Fibroblast of lung (primary cell): ENCODE measurements at regions not wholly inside any gene's neighbourhood (a gene's known extent, or its start where the extent isn't known, plus 50 kb on each side); places are given as distances from the start of the nearest gene placed in this dataset.

Experiments used
- DNase-seq, 2 donors: peaks; one replicate each; pipeline versions ENCODE4 v3.0.0 to v3.0.0-alpha.2; 2010; ENCODE audit warnings: low read depth in 2 of 2
- H2AFZ ChIP-seq: 2 replicates; pipeline ENCODE4 v1.5.1; 2012; ENCODE audit warnings: low read length, control low read depth, inconsistent platforms
- H3K27ac ChIP-seq: 2 replicates; pipeline ENCODE4 v1.5.1; 2011; ENCODE audit warnings: low read length, control low read depth; ENCODE audit not compliant: insufficient read depth
- H3K27me3 ChIP-seq: 2 replicates; pipeline ENCODE4 v1.5.1; 2011; ENCODE audit warnings: mild to moderate bottlenecking, low read length; ENCODE audit not compliant: control insufficient read depth, insufficient read depth
- H3K36me3 ChIP-seq: 2 replicates; pipeline ENCODE4 v1.5.1; 2011; ENCODE audit warnings: low read length; ENCODE audit not compliant: control insufficient read depth, insufficient read depth
- H3K4me1 ChIP-seq: 2 replicates; pipeline ENCODE4 v1.5.1; 2011; ENCODE audit warnings: low read length; ENCODE audit not compliant: control insufficient read depth, insufficient read depth; ENCODE audit errors: extremely low read depth
- H3K4me2 ChIP-seq: 2 replicates; pipeline ENCODE4 v1.5.1; 2011; ENCODE audit warnings: low read length, control low read depth; ENCODE audit not compliant: insufficient read depth; ENCODE audit errors: extremely low read depth
- H3K4me3 ChIP-seq, 4 experiments: fragments of 200-600 bp in 1 of 4; sonication (generic) in 1 of 4; replicated peaks in 1 of 4; 2 replicates each; pipeline ENCODE4 v1.5.1; 2011 to 2016; ENCODE audit warnings: low read length in 4 of 4, low read depth in 3 of 4, mild to moderate bottlenecking in 3 of 4, control low read depth in 2 of 4, inconsistent platforms in 1 of 4, mixed read lengths in 1 of 4; ENCODE audit not compliant: insufficient read depth in 1 of 4; ENCODE audit errors: control extremely low read depth in 1 of 4
- H3K79me2 ChIP-seq: 2 replicates; pipeline ENCODE4 v1.5.1; 2012; ENCODE audit warnings: mild to moderate bottlenecking, low read length, inconsistent platforms; ENCODE audit not compliant: control insufficient read depth, insufficient read depth
- H3K9ac ChIP-seq: 2 replicates; pipeline ENCODE4 v1.5.1; 2011; ENCODE audit warnings: mild to moderate bottlenecking, low read length, control low read depth; ENCODE audit not compliant: insufficient read depth
- H3K9me3 ChIP-seq: 2 replicates; pipeline ENCODE4 v1.5.1; 2012; ENCODE audit warnings: low read depth, low read length; ENCODE audit not compliant: control insufficient read depth, insufficient read depth
- H4K20me1 ChIP-seq: 2 replicates; pipeline ENCODE4 v1.5.1; 2011; ENCODE audit warnings: low read length; ENCODE audit not compliant: control insufficient read depth, insufficient read depth; ENCODE audit errors: extremely low read depth
- CTCF ChIP-seq, 2 donors: IDR thresholded peaks in 1 of 2; conservative IDR thresholded peaks in 1 of 2; 1 replicate in 1 of 2; 2 replicates in 1 of 2; pipeline ENCODE4 v1.5.1; 2011 to 2012; ENCODE audit warnings: low read length in 2 of 2, control low read depth in 1 of 2, inconsistent platforms in 1 of 2, low read depth in 1 of 2, mild to moderate bottlenecking in 1 of 2
- EZH2 ChIP-seq: IDR thresholded peaks from 2 replicates; pipeline ENCODE4 v1.5.1; 2012; ENCODE audit warnings: low read length, control low read depth, mild to moderate bottlenecking; ENCODE audit errors: missing control alignments

- no peaks in the 10 kb centered on the region for H3K9me3 ChIP-seq
- H4K20me1 ChIP-seq: no peaks in the 10 kb centered on the region
- no peak overlapping the region for H2AFZ ChIP-seq
- H3K27ac ChIP-seq: no peak overlapping the region
- no peak overlapping the region for H3K4me3 ChIP-seq
- no peaks in the 10 kb centered on the region for H3K79me2 ChIP-seq
- H3K36me3 ChIP-seq: no peaks in the 10 kb centered on the region
- no peak overlapping the region for H3K9ac ChIP-seq
- no peak overlapping the region for H3K4me2 ChIP-seq
- no peak for TF ChIP-seq EZH2
- no peak for TF ChIP-seq CTCF (conservative IDR thresholded peaks at IDR 0.05 in 1 of 2, IDR thresholded peaks at IDR 0.05 in 1 of 2; ENCODE audit: low read depth in 1 of 2, low read length in 2 of 2)
- no peaks in the 10 kb centered on the region for H3K4me1 ChIP-seq
- H3K27me3 ChIP-seq: peaks cover 2% of the 10 kb centered on the region
- DNase-seq: no peak
These were observed 127.7 kb upstream of the SLC14A2 start for GRCh38 chr18:45487581-45487980.

GRCh38 chr18:45488645-45489044 is 126.6 kb upstream of the SLC14A2 start:
- Histone ChIP-seq H3K27ac (no peak overlapping the region), H3K4me1 (no peaks in the 10 kb centered on the region), H4K20me1 (no peaks in the 10 kb centered on the region), H3K27me3 (peaks cover 2% of the 10 kb centered on the region), H3K36me3 (no peaks in the 10 kb centered on the region), H3K9ac (no peak overlapping the region), H3K9me3 (no peaks in the 10 kb centered on the region), H2AFZ (no peak overlapping the region), H3K79me2 (no peaks in the 10 kb centered on the region), H3K4me2 (no peak overlapping the region), H3K4me3 (no peak overlapping the region)
- no peak for TF ChIP-seq EZH2
- TF ChIP-seq CTCF (conservative IDR thresholded peaks at IDR 0.05 in 1 of 2, IDR thresholded peaks at IDR 0.05 in 1 of 2; ENCODE audit: low read depth in 1 of 2, low read length in 2 of 2): no peak
- DNase-seq: no peak

- no peaks in the 10 kb centered on the region for H4K20me1 ChIP-seq
- no peak for TF ChIP-seq EZH2
- TF ChIP-seq CTCF (conservative IDR thresholded peaks at IDR 0.05 in 1 of 2, IDR thresholded peaks at IDR 0.05 in 1 of 2; ENCODE audit: low read depth in 1 of 2, low read length in 2 of 2): no peak
- no peaks in the 10 kb centered on the region for H3K36me3 ChIP-seq
- no peak overlapping the region for H3K4me3 ChIP-seq
- no peak for DNase-seq
- no peak overlapping the region for H3K27ac ChIP-seq
- no peaks in the 10 kb centered on the region for H3K4me1 ChIP-seq
- no peaks in the 10 kb centered on the region for H3K9me3 ChIP-seq
- no peaks in the 10 kb centered on the region for H3K27me3 ChIP-seq
- no peak overlapping the region for H3K4me2 ChIP-seq
- no peaks in the 10 kb centered on the region for H3K79me2 ChIP-seq
- H3K9ac ChIP-seq: no peak overlapping the region
- H2AFZ ChIP-seq: no peak overlapping the region
These were observed 121.4 kb upstream of the SLC14A2 start for GRCh38 chr18:45493830-45494229.
